Fibroblast of mammary gland (primary cell): ENCODE measurements at regions not wholly inside any gene's neighbourhood (a gene's known extent, or its start where the extent isn't known, plus 50 kb on each side); places are given as distances from the start of the nearest gene placed in this dataset.
"Not testable (repeated sequence)": the region's sequence is repeated elsewhere in the genome, so short reads cannot be mapped to it uniquely, and the experiment has no call there.

ENCODE experiments used
- DNase-seq: peaks from one replicate; pipeline ENCODE4 v3.0.0-alpha.2; 2010; ENCODE audit warnings: low read depth
- H3K4me3 ChIP-seq: 2 replicates; pipeline ENCODE4 v1.5.1; 2011; ENCODE audit warnings: low read depth, mild to moderate bottlenecking, low read length, moderate library complexity; ENCODE audit not compliant: control insufficient read depth
- TF ChIP-seq, protein P1 (sequence below): conservative IDR thresholded peaks from 2 replicates; pipeline ENCODE4 v1.5.1; 2011; ENCODE audit warnings: low read depth, low read length, inconsistent platforms; ENCODE audit not compliant: control insufficient read depth, insufficient read depth

DNA sequence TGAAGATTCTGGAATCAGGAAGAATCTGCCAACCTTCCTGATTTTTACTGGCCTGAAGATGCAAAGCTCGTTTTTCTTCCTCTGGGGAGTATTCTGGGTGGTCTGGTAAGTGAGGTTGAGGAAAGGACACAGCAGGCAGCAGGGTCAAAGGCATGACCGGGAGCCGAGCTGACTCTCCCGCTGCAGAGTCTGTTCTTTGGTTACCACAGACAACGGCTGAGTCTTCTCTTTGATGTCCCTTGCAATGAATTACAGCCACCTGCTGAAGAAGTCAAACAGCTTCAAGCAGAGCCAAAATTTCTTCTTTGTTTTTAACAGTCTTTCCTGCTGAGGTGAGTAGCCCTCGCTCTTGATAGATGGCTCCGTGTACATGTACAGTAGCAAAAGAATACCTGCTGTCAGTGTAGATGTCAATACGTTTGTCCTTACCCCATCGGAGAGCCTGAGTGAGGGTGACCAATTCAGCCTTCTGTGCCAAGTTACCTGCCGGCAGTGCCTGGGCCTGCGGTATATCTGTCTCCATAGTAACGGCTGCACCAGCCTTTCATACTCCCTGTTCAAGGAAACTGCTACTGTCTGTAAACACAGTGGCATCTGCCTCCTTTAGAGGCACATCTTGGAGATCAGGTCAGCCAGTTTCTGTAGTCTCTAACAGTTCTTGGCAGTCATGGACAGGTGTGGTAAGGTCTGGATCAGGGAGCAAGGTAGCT, 76.4 kb downstream of the PRR15 start:
- DNase-seq: no peak
- H3K4me3 ChIP-seq: no peak overlapping the region
- TF ChIP-seq, protein P1, sequence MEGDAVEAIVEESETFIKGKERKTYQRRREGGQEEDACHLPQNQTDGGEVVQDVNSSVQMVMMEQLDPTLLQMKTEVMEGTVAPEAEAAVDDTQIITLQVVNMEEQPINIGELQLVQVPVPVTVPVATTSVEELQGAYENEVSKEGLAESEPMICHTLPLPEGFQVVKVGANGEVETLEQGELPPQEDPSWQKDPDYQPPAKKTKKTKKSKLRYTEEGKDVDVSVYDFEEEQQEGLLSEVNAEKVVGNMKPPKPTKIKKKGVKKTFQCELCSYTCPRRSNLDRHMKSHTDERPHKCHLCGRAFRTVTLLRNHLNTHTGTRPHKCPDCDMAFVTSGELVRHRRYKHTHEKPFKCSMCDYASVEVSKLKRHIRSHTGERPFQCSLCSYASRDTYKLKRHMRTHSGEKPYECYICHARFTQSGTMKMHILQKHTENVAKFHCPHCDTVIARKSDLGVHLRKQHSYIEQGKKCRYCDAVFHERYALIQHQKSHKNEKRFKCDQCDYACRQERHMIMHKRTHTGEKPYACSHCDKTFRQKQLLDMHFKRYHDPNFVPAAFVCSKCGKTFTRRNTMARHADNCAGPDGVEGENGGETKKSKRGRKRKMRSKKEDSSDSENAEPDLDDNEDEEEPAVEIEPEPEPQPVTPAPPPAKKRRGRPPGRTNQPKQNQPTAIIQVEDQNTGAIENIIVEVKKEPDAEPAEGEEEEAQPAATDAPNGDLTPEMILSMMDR: no peak

DNA sequence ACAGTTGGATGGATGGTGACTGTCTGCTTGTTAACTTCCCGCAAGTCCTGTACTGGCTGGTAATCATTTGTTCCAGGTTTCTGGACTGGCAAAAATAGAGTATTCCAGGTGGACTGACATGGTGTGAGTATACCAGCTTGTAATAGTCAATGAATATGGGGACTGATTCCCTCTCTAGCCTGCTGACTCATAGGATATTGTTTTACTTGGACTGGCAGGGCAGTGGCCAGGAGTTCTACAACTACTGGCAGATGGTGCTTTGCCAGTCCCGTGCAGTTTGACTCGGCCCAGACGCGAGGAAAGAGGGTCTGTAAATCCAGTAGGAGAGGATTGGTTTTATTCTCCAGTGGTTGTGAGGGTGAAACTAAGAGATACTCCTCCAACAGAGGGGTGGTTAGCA, 78.0 kb downstream of the PRR15 start:
- no peak overlapping the region for H3K4me3 ChIP-seq
- TF ChIP-seq, protein P1: no peak
- DNase-seq: peak; percentile 36

DNA sequence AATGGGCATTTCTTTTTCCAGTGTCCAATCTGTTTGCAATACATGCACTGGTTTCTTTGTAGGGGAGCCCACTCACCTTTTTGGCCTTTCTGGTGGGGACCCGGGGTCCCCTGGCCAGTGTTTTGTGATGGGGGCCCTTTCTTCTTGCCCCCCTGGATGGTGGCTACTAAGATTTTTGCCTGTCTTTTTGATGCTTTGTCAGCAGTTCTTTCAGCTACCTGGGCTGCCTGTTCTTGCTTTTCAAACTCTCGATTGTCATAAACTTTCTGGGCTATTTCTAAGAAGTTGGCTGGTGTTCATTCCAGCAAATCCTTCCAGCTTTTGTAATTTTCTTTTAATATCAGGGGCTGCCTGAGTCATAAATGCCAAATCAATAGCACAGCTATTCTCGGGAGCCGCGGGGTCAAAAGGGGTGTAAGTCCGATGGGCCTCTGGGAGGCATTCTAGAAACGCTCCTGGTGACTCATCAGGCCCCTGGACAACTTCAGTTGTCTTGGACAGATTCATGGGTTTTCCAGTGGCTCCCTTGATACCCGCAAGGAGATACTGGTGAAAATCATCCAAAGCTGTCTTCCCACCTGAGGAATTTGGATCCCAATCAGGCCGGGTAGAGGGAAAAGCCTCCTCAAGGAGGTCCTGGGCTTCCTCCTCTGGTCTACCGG, 79.0 kb downstream of the PRR15 start:
- H3K4me3 ChIP-seq: no peak overlapping the region
- TF ChIP-seq, protein P1: no peak
- DNase-seq: peak; percentile 75

DNA sequence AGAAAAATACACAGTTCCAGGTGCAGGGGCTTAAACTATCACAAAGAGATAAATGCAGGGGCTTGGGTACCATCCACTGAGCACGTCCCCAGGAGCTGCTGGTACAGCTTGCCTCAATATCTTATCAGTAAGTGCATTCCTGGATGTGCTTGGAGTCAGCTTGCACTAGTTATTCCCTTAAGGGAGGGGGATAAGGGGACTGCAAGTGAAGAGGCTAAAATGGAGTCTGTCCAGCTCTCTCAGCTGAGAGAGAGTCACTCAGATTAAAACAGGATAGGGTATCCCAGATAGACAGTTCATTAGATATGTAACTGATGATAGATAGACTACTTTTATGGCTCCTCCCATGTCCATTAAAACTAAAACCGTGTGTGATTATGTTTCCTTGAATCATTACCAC, 82.5 kb downstream of the PRR15 start:
- not testable (repeated sequence) for H3K4me3 ChIP-seq

DNA sequence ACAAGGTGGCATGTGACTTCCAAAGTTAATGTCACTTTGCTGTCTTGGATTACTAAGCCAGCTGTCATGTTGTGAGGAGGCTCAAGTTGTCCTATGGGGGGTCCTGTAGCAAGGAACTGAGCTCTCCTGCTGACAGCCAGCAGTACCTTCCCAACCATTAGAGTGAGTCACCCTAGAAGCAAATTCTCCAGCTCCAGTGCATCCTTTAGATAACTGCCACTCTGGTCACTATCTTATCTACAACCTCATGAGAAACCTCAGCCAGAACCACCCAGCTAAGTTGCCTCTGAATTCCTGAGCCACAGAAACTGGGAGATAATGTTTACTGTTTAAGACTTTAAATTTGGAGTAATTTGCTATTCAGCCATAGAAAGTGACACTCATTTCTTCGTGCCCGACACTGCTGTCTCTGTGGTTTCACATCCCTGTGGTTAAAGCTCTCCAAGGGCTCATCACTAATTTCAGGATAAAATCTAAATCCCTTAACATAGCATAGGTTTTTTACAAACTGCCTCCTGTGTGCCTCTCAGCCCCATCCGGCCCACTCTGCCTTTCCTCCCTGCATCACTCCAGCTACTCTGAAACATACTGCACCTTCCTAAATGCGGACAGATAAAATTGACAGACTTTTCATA, 83.5 kb downstream of the PRR15 start:
- no peak for DNase-seq
- TF ChIP-seq, protein P1: no peak
- no peak overlapping the region for H3K4me3 ChIP-seq

More for the DNA sequence above, 82.5 kb downstream of the PRR15 start:
- DNase-seq: not testable (repeated sequence)

DNA sequence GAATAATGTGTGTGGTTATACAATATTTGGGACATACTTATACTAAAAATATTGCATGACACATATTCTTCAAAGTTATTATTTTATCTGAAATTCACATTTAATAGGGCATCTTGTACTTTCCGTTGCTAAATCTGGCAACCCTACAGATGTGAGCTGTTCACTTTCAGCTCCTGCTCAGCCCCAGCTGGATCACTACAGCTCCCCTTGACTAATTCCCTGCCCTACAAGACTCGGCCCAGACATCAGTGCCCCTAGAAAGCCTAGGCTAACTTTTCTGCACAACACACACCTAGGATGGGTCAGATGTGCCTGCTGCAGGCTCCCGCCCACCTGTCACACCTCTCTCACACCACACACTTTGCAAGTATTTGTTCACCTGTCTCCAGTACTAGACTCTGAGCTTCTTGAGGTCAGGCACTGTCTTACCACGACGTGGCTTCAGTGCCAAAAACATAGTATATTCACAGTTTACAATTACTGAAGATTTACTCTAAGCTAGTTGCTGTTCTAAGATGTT, 84.1 kb downstream of the PRR15 start:
- H3K4me3 ChIP-seq, DNase-seq: not testable (repeated sequence)

DNA sequence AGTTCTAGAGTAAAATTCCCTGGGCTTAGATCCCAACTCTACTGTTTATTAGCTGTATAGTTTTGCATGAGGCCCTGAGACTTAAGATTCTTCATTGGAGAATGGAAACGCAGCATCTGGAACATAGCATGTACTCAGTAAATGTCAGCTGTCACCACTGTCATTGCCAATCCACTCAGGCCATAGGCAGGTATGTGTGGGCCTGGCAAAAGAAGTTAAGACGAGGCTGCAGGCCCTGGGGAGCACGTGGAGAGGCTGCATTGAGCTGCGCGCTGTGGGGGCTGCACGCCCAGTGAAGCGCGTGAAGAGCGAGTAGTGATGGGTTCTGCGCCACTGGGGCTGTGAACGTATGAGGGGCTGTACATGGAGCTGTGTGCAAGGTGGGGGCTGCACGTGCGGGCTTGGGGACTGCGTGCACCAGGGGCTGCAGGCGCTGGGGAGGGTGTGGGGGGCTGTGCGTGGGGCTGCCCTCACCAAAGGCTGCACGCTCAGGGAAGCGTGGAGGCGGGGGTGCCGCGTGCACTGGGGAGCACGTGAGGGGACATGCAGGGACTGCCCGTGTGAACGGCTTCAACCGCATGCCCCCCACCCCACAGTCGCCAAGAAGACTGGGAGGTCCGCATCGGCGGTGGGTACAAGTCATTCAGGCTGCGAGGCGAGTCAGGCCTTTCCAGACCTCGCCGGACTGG, 85.5 kb downstream of the PRR15 start:
- no peak overlapping the region for H3K4me3 ChIP-seq
- TF ChIP-seq, protein P1: no peak
- DNase-seq: no peak
